ENCODE measurements at regions not wholly inside any gene's neighbourhood (a gene's known extent, or its start where the extent isn't known, plus 50 kb on each side); places are given as distances from the start of the nearest gene placed in this dataset.

GRCh38 chr17:53696286-53696685, 126.4 kb upstream of the KIF2B start:
- TF ChIP-seq MXI1 (IDR thresholded peaks at IDR 0.05; ENCODE audit: borderline replicate concordance, low read depth, low read length), result no peak
- TF ChIP-seq CTCF (conservative IDR thresholded peaks at IDR 0.05; ENCODE audit: low read depth, low read length), result no peak
- TF ChIP-seq POLR2A (IDR thresholded peaks at IDR 0.05; ENCODE audit: low read depth, low read length), result no peak
- no peak for TF ChIP-seq CHD1 (IDR thresholded peaks at IDR 0.05; ENCODE audit: low read depth, low read length)
- TF ChIP-seq ELK1 (IDR thresholded peaks at IDR 0.05; ENCODE audit: borderline replicate concordance, low read depth, low read length), result no peak
- no peak for TF ChIP-seq CEBPB (IDR thresholded peaks at IDR 0.05; ENCODE audit: low read depth, low read length)
- no peak for TF ChIP-seq RCOR1 (IDR thresholded peaks at IDR 0.05; ENCODE audit: insufficient replicate concordance, low read length)
- TF ChIP-seq RFX5 (IDR thresholded peaks at IDR 0.05; ENCODE audit: low read depth, low read length), result no peak
- TF ChIP-seq, protein P1, sequence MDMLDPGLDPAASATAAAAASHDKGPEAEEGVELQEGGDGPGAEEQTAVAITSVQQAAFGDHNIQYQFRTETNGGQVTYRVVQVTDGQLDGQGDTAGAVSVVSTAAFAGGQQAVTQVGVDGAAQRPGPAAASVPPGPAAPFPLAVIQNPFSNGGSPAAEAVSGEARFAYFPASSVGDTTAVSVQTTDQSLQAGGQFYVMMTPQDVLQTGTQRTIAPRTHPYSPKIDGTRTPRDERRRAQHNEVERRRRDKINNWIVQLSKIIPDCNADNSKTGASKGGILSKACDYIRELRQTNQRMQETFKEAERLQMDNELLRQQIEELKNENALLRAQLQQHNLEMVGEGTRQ (IDR thresholded peaks at IDR 0.05; ENCODE audit: low read depth, low read length), result no peak

Measured in IMR-90 (cell line).